Embryonic facial prominence (tissue), 1 donor: ENCODE measurements at regions not wholly inside any gene's neighbourhood (a gene's known extent, or its start where the extent isn't known, plus 50 kb on each side); places are given as distances from the start of the nearest gene placed in this dataset.
"Not testable (repeated sequence)": the region's sequence is repeated elsewhere in the genome, so short reads cannot be mapped to it uniquely, and the experiment has no call there.

Experiments used
- DNase-seq: peaks from one replicate; pipeline ENCODE4 v3.0.0-alpha.2; 2016; ENCODE audit errors: extremely low spot score

- DNase-seq: peak; percentile 87
Measured at GRCh38 chr20:17836303-17836861, 132.2 kb downstream of the SNX5 start.

DNA sequence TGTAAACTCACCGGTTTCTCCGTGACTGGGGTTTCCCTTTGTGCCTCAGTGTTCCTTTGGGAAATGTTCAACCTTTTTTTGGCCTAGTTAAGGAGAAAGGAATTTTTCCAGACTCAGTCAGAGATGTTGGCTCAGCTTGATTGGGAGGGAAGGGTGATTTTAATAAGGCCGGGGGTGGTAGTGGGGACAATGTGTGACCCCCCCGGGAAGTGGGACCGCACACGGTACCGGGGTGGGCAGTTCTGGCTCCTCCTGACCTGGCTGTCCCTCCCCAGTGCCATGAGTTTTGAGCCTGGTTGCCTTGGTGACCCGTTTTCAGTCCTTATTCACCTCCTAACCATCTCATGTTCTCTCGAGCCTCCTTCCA lies 132.7 kb downstream of the SNX5 start:
- DNase-seq: no peak

DNA sequence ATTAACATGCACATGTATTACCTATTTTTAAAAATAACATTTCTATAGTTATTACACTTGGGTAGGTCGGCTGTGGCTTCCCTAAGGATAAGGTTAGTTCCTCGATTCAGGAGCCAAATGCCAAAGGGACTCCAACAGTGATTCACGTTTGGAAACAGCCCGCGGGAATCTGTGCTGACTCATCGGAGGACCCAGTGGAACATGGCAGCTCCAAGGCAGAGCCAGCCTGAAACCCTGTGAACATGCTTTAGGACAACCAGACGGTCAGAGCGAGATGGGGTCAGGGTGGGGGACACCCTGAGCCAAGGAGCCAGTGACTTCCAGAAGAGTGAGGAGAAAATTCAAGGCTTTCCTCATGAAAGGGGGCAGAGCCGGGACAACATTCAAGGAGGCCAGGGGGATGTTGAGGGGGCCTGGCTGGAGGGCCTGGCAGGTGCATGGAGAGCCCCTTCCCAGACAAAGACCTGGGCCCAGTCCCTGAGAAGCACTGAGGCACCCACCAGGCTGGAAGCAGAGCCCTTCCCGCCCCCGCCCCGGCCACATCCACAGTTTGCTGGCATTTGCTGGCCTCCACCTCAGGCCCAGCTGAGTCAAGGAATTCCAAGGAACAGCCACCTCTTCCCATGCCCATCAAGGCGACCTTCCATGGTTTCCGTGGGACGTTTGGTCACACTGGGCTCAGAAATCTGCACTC lies 133.2 kb downstream of the SNX5 start:
- no peak for DNase-seq

- no peak for DNase-seq
Measured at GRCh38 chr20:17834804-17835203, 133.8 kb downstream of the SNX5 start.

DNA sequence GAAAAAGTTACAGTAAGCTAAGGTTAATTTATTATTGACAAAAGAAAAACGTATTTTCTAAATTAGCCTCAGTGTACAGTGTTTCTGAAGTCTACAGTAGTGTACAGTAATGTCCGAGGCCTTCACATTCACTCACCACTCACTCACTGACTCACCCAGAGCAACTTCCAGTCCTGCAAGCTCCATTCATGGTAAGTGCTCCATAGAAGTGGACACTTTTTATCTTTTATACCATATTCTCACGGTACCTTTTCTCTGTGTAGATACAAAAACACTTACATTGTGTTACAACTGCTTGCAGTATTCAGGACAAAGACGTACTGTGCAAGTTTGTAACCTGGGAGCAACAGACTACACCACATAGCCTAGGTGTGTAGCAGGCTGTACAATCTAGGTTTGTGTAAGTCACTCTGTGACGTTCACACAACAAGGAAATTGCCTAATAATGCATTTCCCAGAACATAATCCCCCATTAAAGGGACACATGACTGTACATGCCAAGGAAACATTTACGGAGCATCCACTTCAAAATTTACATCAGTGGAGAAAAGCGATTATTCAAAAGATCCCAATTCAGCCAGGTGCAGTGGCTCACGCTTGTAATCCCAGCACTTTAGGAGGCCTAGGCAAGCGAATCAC lies 133.4 kb downstream of the BANF2 start:
- no peak for DNase-seq

DNA sequence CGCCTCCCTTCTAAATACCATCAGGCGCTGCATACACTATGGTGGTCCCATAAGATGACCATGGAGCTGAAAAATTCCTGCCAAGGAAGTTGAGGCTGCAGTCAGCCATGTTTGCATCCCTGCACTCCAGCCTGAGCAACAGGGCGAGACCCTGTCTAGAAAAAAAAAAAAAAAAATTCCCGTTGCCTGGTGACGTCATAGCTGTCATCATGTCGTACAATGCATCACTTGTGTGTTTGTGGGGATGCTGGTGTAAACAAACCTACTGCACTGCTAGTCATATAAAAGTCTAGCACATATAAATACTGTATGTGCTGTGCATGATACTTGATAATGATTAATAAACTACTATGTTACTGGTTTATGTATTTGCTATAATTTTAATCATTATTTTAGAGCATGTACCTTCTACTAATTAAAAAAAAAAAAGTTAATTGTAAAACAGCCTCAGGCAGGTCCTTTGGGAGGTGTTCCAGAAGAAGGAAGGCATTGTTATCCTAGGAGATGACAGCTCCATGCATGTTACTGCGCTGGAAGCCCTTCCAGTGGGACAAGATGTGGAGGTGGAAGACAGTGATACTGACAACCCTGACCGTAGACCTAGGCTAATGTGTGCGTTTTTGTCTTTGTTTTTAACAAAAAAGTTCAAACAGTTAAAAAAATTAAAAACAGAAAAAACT lies 132.6 kb downstream of the BANF2 start:
- no peak for DNase-seq

DNA sequence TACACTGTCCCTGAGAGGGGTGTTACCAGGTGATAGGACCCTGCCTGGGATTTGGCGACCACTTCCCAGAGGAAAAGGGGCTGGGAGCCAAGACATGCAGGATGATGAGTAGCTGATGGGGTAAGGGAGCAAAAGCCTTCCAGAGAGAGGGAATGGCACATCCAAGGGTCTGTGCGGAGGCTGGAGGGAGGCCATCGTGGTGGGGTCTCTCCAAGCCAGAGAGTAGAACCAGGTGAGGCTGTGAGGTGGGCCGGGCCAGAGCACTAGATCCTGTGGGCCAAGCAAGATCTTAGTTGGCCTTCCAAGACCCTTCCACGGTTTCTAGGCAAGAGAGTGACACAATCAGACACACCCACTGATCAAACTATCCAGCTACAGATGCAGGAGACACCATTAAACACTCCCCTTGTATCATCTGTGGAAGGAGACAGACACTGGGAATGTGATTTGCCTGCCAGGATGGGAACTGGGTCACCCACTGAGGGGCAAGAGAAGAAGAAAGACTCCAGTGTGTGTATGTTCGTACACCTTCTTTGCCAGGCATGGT lies 128.9 kb downstream of the BANF2 start:
- no peak for DNase-seq

DNA sequence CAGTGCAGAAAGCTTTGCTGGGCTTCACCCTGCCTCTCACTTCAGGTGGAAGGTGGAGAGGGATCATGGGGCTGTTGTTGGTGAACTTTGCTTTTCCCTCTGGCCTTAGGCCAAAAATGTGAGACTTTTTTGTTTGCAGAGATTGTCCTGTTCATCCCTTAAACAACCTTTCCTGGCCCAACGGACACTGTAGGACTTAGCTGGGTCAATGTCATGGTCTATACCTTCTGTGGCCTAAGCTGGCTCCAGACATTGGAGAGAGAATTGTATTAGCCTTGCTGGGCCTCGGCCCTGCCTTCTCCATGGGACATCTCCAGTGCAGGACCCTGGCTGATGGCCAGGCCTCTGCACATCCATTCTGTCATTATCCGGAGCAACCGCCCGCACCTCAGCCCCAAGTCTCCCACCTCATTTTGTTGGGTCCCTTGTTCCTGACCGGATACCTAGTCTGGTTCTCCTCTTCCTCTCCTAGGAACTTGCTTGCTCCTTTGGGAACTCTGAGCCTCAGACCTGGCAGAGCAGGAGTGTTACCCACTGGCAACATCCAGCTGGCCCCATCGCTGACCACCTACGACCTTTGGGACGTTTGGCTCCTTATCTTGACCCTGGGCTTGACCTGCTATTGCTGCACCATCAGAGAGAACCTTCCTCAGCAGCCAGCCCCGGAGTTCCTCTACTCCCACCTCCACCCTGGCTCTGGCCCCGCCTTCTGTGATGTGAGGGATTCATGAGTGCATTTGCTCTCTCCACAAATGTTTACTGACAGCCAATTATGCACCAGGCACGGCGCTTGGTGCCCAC lies 128.2 kb downstream of the BANF2 start:
- no peak for DNase-seq

- DNase-seq: no peak
Measured at GRCh38 chr20:17827079-17827478, 127.3 kb downstream of the BANF2 start.

DNA sequence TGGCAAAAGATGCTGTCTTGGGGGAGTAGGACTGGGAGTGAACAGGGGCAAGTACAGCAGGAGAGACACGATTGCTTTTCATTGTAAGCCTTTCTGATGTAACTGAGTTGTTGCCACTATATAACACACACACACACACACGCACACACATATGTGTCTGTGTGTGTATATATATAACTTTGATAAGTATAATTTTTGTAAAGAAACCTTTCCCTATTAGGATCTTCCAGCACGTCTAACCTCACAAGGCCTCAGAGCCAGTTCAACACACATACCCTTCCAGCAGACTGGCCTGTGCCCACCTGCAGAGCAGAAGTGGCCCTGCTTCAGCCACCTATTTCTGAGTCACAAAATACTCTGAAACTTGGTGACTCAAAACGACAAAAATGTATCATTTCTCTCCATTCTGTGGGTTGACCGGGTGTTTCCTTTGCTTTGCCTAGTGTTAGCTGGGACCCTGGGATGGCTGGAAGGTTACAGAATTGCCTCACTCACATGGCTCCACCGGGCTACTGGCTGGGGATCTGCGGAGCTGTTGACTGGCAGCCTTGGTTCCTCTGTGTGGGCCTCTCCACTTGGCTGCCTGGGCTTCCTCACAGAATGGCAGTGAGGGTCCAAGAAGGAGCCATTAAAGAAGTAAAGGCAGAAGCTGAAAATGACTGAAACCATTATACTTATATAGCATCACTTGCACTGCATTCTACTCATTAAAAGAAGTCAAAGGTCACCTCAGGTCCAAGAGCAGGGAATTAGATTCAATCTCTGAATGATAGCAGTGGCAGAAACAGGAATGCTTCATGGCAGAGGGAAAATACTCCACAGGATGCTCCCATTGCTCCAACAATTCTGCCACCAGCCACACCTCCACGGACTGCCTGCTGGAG lies 126.4 kb downstream of the BANF2 start:
- no peak for DNase-seq

DNA sequence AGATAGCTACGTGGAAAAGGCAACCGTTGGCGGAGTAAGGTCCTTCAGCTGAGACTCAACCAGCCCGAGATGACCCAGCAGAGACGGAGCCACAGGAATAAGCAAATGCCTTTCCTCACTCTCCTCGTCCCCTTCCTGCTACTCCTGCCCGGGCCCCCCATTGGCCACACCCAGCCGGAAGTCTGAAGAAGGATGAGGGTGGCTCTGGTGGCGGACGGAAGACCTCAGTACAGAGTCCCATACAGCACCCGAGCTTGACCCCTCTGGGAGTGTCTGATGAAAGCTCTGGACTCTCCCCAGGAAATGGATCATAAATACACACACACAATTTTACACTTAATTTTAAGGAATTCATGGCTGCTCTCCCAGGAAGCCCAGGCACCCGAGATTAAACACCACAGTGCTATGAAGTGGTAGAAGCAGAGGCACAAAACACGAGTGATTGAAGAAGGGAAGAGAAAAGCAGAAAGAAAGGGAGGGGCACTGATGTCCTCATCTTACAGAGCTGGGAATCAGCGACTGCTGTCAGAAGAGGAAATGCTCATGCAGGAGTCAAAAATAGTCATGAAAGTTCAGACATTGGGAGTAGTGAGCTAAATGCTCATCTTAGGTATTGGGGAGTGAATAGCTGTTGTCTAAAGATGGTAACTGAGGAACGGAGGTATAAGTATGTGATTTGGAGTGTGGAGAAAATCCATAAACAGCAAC lies 125.6 kb downstream of the BANF2 start:
- no peak for DNase-seq

GRCh38 chr20:17824676-17825251 lies 125.0 kb downstream of the BANF2 start:
- no peak for DNase-seq

GRCh38 chr20:17823409-17824144 lies 123.8 kb downstream of the BANF2 start:
- no peak for DNase-seq

- no peak for DNase-seq
Measured at GRCh38 chr20:17822540-17823408, 123.0 kb downstream of the BANF2 start.

DNA sequence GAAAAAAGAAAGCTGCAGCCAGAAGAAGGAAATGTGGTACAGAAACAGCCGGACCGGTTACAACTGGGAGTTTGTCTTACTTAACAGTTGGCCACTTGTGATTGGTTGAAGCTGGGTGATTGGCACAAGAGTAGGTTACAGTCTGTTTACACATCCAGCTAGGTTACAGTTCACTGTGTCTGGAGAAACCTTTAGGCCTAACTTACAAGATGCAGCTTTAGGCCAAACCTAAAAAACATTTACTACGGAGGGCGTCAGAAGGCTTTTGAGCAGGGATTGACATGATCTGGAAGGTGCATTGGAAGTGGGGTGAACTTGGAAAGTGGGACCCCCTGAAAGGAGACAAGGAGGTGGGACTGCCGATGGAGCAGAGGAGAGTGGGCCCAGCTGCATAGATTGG lies 122.3 kb downstream of the BANF2 start:
- peak; percentile 57 for DNase-seq

- DNase-seq: not testable (repeated sequence)
Measured at GRCh38 chr20:17821606-17822005, 121.8 kb downstream of the BANF2 start.

DNA sequence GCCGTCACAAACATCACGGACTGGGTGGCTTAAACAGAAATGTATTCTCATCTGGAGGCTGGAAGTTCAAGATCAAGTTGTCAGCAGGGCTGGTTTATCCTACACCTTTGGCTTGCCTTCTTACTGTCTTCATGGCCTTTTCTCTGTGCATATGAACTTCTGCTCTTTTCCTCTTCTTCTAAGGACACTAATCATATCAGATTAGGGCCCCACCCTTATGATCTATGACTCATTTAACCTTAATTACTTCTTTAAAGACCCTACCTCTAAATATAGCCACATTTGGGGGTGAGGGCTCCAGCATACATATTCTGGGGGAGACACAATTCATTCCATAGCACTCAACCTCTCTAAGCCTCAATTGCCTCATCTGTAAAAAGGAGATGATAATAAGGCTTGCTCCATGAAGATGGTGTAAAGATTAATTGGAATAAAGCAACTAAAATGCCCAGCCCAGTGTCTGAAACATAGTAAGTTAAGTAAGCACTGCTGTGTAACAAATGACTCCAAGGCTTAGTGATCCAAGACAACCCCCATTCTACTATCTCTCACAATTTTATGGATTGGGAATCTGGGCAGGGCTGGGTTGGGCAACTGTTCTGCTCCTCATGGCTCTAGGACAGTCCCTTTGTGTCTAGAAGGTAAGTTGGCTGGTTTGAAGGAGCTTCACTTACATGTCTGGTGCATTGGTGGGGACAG lies 119.8 kb downstream of the BANF2 start:
- no peak for DNase-seq
